HepG2 (cell line): ENCODE measurements at regions not wholly inside any gene's neighbourhood (a gene's known extent, or its start where the extent isn't known, plus 50 kb on each side); places are given as distances from the start of the nearest gene placed in this dataset.
A peak's percentile ranks its signal among the peaks of the same experiment; 100 is the strongest.

Experiments
- ATAC-seq: fragments of 200-7000 bp; cut with Tn5 transposase; 3 replicates; pipeline ENCODE4 v1.9.1; 2020; ENCODE audit warnings: mild to moderate bottlenecking, moderate library complexity
- BruUV-seq: library from RNA; stranded (reverse); fragments of 400-500 nt; replicated peaks from 2 replicates; lab custom pipeline; 2021; lab: Mats Ljungman, UMichigan
- CTCF ChIA-PET: fragments of 300-600 bp; formaldehyde crosslinking; extraction: SDS; loops from one replicate; lab custom pipeline; 2021; ENCODE audit warnings: low total read pairs, inconsistent platforms, low intra/inter-chr PET ratio; lab: Yijun Ruan, JAX
- POLR2A ChIA-PET: fragments of 350-600 bp; sonication (Branson Sonifier 250); formaldehyde crosslinking; loops from one replicate; lab custom pipeline; 2020; ENCODE audit warnings: antibody characterized with exemption, inconsistent platforms; lab: Yijun Ruan, JAX
- DNase-seq: peaks from one replicate; pipeline ENCODE4 v3.0.0-alpha.2; 2015; ENCODE audit warnings: low spot score
- FAIRE-seq: peaks from 3 replicates; lab custom pipeline; 2011; peaks lifted over from hg19 to GRCh38; lab: Jason Lieb, UNC
- H2AFZ ChIP-seq: one replicate; pipeline ENCODE4 v1.6.1; 2011; ENCODE audit warnings: low read length, inconsistent platforms
- H3K27ac ChIP-seq: fragments of 300-600 bp; 3 replicates; pipeline ENCODE4 v1.8.0; 2011; ENCODE audit warnings: mixed run types, mild to moderate bottlenecking, mixed read lengths, low read length, inconsistent platforms; ENCODE audit not compliant: insufficient read depth; ENCODE audit errors: extremely low read length
- H3K27me3 ChIP-seq, 2 experiments: fragments of 200-600 bp in 1 of 2; 2 replicates in 1 of 2; 3 replicates in 1 of 2; pipeline versions ENCODE4 v1.6.0 to v1.8.0; 2011; ENCODE audit warnings: low read length in 2 of 2, mild to moderate bottlenecking in 2 of 2, moderate library complexity in 2 of 2, inconsistent platforms in 1 of 2; ENCODE audit not compliant: insufficient read depth in 2 of 2, control insufficient read depth in 1 of 2
- H3K36me3 ChIP-seq, 2 experiments: fragments of 200-600 bp in 1 of 2; replicated peaks in 1 of 2; 2 replicates in 1 of 2; 3 replicates in 1 of 2; pipeline versions ENCODE4 v1.5.1 to v1.8.0; 2011; ENCODE audit warnings: low read length in 2 of 2, inconsistent platforms in 1 of 2; ENCODE audit not compliant: insufficient read depth in 2 of 2, control insufficient read depth in 1 of 2
- H3K4me1 ChIP-seq: 2 replicates; pipeline ENCODE4 v1.5.1; 2012; ENCODE audit warnings: low read length, inconsistent platforms; ENCODE audit not compliant: insufficient read depth
- H3K4me2 ChIP-seq: 2 replicates; pipeline ENCODE4 v1.6.0; 2011; ENCODE audit warnings: low read depth, low read length, inconsistent platforms
- H3K4me3 ChIP-seq, 3 experiments: fragments of 200-600 bp in 1 of 3; sonication (generic), shearing (Covaris generic) in 1 of 3; replicated peaks in 1 of 3; 2 replicates each; pipeline ENCODE4 v1.5.1; 2011 to 2016; ENCODE audit warnings: low read length in 3 of 3, inconsistent platforms in 2 of 3, low read depth in 2 of 3, mild to moderate bottlenecking in 2 of 3, control low read depth in 1 of 3, mixed read lengths in 1 of 3; ENCODE audit not compliant: insufficient read depth in 1 of 3
- H3K79me2 ChIP-seq: one replicate; pipeline ENCODE4 v1.6.1; 2011; ENCODE audit warnings: low read length, inconsistent platforms; ENCODE audit not compliant: insufficient read depth
- H3K9ac ChIP-seq: 2 replicates; pipeline ENCODE4 v1.6.0; 2011; ENCODE audit warnings: mild to moderate bottlenecking, low read depth, low read length, inconsistent platforms; ENCODE audit not compliant: insufficient read depth
- H3K9me3 ChIP-seq: 2 replicates; pipeline ENCODE4 v1.5.1; 2012; ENCODE audit warnings: mild to moderate bottlenecking, low read length
- H4K20me1 ChIP-seq: 2 replicates; pipeline ENCODE4 v1.6.0; 2011; ENCODE audit warnings: inconsistent platforms, mild to moderate bottlenecking, low read length, moderate library complexity; ENCODE audit not compliant: insufficient read depth
- ESRRA ChIP-seq: sonication (generic); formaldehyde crosslinking; IDR thresholded peaks from 2 replicates; pipeline ENCODE4 v1.5.1; 2020; ENCODE audit warnings: mild to moderate bottlenecking, low read depth, missing genetic modification reagents
- ETV6 ChIP-seq: sonication (generic); formaldehyde crosslinking; conservative IDR thresholded peaks from 2 replicates; pipeline ENCODE4 v1.4.0; 2020; ENCODE audit warnings: missing genetic modification reagents
- FLYWCH1 ChIP-seq: sonication (generic); formaldehyde crosslinking; IDR thresholded peaks from 2 replicates; pipeline ENCODE4 v1.8.1; 2023; ENCODE audit warnings: mild to moderate bottlenecking, missing genetic modification reagents
- FOXM1 ChIP-seq: sonication (generic); formaldehyde crosslinking; IDR thresholded peaks from 2 replicates; pipeline ENCODE4 v1.5.0; 2020; ENCODE audit warnings: missing genetic modification reagents
- HNRNPH1 ChIP-seq: fragments of 200-400 bp; formaldehyde crosslinking; optimal IDR thresholded peaks from 2 replicates; pipeline ENCODE3; 2017; ENCODE audit warnings: mild to moderate bottlenecking, low read depth, low read length
- JUN ChIP-seq: sonication (generic); formaldehyde crosslinking; IDR thresholded peaks from 2 replicates; pipeline ENCODE4 v1.4.0; 2020; ENCODE audit warnings: mild to moderate bottlenecking, missing genetic modification reagents
- MEIS2 ChIP-seq: sonication (generic); formaldehyde crosslinking; IDR thresholded peaks from 2 replicates; pipeline ENCODE4 v1.9.0; 2021; ENCODE audit warnings: mild to moderate bottlenecking, missing genetic modification reagents
- NBN ChIP-seq: fragments of 450-650 bp; conservative IDR thresholded peaks from 2 replicates; pipeline ENCODE4 v1.6.1; 2017
- NCOA1 ChIP-seq: sonication (generic); formaldehyde crosslinking; IDR thresholded peaks from 2 replicates; pipeline ENCODE4 v1.9.0; 2021; ENCODE audit warnings: missing genetic modification reagents
- PAWR ChIP-seq: sonication (generic); formaldehyde crosslinking; IDR thresholded peaks from 2 replicates; pipeline ENCODE4 v1.4.0; 2020; ENCODE audit warnings: missing genetic modification reagents, mild to moderate bottlenecking, borderline replicate concordance
- PCBP1 ChIP-seq: fragments of 200-400 bp; formaldehyde crosslinking; IDR thresholded peaks from 2 replicates; pipeline ENCODE4 v1.6.1; 2017; ENCODE audit warnings: mild to moderate bottlenecking, low read depth, low read length, borderline replicate concordance
- PHF20 ChIP-seq: sonication (generic); formaldehyde crosslinking; IDR thresholded peaks from 2 replicates; pipeline ENCODE4 v1.5.0; 2020; ENCODE audit warnings: mild to moderate bottlenecking, missing genetic modification reagents
- SIX4 ChIP-seq: sonication (generic); formaldehyde crosslinking; IDR thresholded peaks from 2 replicates; pipeline ENCODE4 v1.4.0; 2020; ENCODE audit warnings: missing genetic modification reagents
- SMARCC2 ChIP-seq: fragments of 450-650 bp; IDR thresholded peaks from 2 replicates; pipeline ENCODE4 v1.6.1; 2017; ENCODE audit warnings: antibody characterized with exemption, mild to moderate bottlenecking
- SOX5 ChIP-seq: IDR thresholded peaks from 2 replicates; pipeline ENCODE4 v1.6.1; 2016; ENCODE audit warnings: borderline replicate concordance
- SP2 ChIP-seq: sonication (generic); formaldehyde crosslinking; IDR thresholded peaks from 2 replicates; pipeline ENCODE4 v1.5.1; 2020; ENCODE audit warnings: mild to moderate bottlenecking, missing genetic modification reagents
- XBP1 ChIP-seq: sonication (generic); formaldehyde crosslinking; IDR thresholded peaks from 2 replicates; pipeline ENCODE4 v1.5.0; 2020; ENCODE audit warnings: missing genetic modification reagents
- ZC3H13 ChIP-seq: sonication (generic); formaldehyde crosslinking; IDR thresholded peaks from 2 replicates; pipeline ENCODE4 v1.8.1; 2023; ENCODE audit warnings: mild to moderate bottlenecking, missing genetic modification reagents, moderate library complexity
- ZNF274 ChIP-seq: sonication (generic); formaldehyde crosslinking; IDR thresholded peaks from 2 replicates; pipeline ENCODE4 v1.5.1; 2020; ENCODE audit warnings: mild to moderate bottlenecking, missing genetic modification reagents
- ZZZ3 ChIP-seq: sonication (generic); formaldehyde crosslinking; IDR thresholded peaks from 2 replicates; pipeline ENCODE4 v1.4.0; 2020; ENCODE audit warnings: missing genetic modification reagents, mild to moderate bottlenecking, borderline replicate concordance
- WGBS: methylation state at CpG from one replicate; pipeline ENCODE4 v1.1.6; 2017; ENCODE audit warnings: low lambda C conversion rate; 5-methylcytosine and 5-hydroxymethylcytosine counted together
- in situ Hi-C: cut with HindIII; loops from 2 replicates; pipeline ENCODE4 v1.10.0; 2017; ENCODE audit warnings: low pct_unique_long_range_greater_than_20kb; ENCODE audit not compliant: extremely low pct_ligation_motif_present
- intact Hi-C: fragments of 100-400 bp; cut with micrococcal nuclease; formaldehyde crosslinking; loops from one replicate; pipeline ENCODE4 v1.10.0; 2022; ENCODE audit not compliant: unreplicated experiment
- TF ChIP-seq, protein P1 (sequence below), 2 experiments: sonication (generic) in 1 of 2; formaldehyde crosslinking in 1 of 2; IDR thresholded peaks; 2 replicates each; pipeline versions ENCODE4 v1.5.1 to v1.6.1; 2011 to 2020; ENCODE audit warnings: borderline replicate concordance in 1 of 2, low read depth in 1 of 2, low read length in 1 of 2, mild to moderate bottlenecking in 1 of 2, missing genetic modification reagents in 1 of 2, moderate library complexity in 1 of 2
- TF ChIP-seq, protein P2 (sequence below): sonication (generic); formaldehyde crosslinking; IDR thresholded peaks from 2 replicates; pipeline ENCODE4 v1.5.0; 2020; ENCODE audit warnings: missing genetic modification reagents

DNA sequence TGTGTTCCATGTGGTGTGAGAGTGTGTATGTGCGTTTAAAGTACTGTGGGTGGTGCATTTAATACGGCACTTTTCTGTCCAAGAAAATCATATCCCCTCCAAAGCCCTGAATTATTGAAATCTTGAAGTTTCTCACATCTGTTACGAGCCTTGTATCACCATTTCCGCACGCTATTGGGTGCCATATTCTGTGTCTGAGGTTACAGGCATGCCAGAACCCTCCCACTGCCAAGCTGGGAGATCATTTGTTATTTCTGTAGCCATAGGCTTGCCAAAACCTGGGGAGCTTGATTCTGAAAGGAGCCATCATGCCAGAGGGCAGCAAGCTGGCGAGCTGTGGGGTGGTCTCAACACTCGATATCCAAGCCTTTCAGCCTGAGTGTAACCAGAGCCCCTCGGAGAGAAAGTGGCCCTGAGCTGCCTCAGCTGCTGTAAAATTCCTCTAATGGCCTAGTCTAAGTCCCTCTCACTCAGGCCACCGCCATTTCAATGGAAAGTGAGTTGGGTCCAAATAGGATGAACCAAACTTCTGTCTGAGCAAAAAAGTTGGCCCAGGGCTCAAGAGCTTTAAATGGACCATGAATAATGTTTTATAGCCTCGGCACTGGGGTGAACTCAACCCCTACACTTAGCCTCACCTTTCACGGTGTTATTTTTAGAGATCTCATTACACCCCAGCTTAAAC lies 298.4 kb upstream of the DUSP10 start (continued):
- no peak for TF ChIP-seq PCBP1
- no peak for TF ChIP-seq ZC3H13 (CRISPR knock-in tag)
- no peak for TF ChIP-seq JUN
- TF ChIP-seq ETV6 (CRISPR knock-in tag): no peak

DNA sequence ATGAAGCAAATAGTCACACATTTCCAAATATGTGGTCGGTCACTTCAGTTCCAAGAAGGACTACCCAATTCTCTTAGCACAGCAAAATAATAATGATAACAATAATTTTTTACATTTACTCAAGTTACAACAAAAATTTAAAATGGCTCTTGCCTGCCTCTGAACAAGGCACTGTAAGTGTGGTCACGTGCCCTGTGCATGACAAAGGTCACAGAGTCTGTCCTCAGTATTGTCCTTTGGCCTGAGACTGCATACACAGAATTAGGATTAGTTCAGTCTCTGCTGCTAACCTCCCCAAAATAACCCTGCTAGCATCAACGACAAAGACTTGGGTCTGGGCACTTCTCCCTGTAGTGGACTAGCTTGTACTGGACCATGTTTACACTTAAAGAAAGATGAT lies 297.1 kb upstream of the DUSP10 start:
- ATAC-seq (peak; percentile 59), DNase-seq (no peak), FAIRE-seq (no peak)
- CTCF ChIA-PET: no interaction called here
- intact Hi-C loops (no loop called here), in situ Hi-C loops (no loop called here)
- Histone ChIP-seq H3K27me3 (no peaks in the 10 kb centered on the region), H3K9me3 (no peaks in the 10 kb centered on the region), H3K4me1 (no peaks in the 10 kb centered on the region), H4K20me1 (no peaks in the 10 kb centered on the region), H3K79me2 (no peaks in the 10 kb centered on the region), H3K27ac (no peak overlapping the region), H3K4me2 (no peak overlapping the region), H3K4me3 (no peak overlapping the region), H3K36me3 (no peaks in the 10 kb centered on the region), H3K9ac (no peak overlapping the region), H2AFZ (no peak overlapping the region)
- 7% methylated on average over 3 of the region's 3 CpGs for WGBS
- BruUV-seq: no TSS peak
- POLR2A ChIA-PET: no interaction called here
- TF ChIP-seq JUN (no peak), ZNF274 (CRISPR knock-in tag) (no peak), SOX5 (CRISPR knock-in tag) (0 out of 2 replicates have a peak, but pooled peaks have one; percentile 11), SMARCC2 (no peak), HNRNPH1 (no peak), MEIS2 (CRISPR knock-in tag) (no peak), SP2 (CRISPR knock-in tag) (no peak), ESRRA (CRISPR knock-in tag) (0 out of 2 replicates have a peak, but pooled peaks have one; percentile 34), SIX4 (CRISPR knock-in tag) (no peak), NCOA1 (CRISPR knock-in tag) (no peak), XBP1 (CRISPR knock-in tag) (no peak), PHF20 (CRISPR knock-in tag) (no peak), FLYWCH1 (CRISPR knock-in tag) (no peak), FOXM1 (CRISPR knock-in tag) (no peak), NBN (no peak), ZZZ3 (CRISPR knock-in tag) (no peak), PAWR (CRISPR knock-in tag) (no peak)
- TF ChIP-seq, protein P1, sequence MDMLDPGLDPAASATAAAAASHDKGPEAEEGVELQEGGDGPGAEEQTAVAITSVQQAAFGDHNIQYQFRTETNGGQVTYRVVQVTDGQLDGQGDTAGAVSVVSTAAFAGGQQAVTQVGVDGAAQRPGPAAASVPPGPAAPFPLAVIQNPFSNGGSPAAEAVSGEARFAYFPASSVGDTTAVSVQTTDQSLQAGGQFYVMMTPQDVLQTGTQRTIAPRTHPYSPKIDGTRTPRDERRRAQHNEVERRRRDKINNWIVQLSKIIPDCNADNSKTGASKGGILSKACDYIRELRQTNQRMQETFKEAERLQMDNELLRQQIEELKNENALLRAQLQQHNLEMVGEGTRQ (IDR thresholded peaks at IDR 0.05; ENCODE audit: low read depth, low read length): peak; percentile 46
- TF ChIP-seq, protein P1 (CRISPR knock-in tag; IDR thresholded peaks at IDR 0.05; ENCODE audit: borderline replicate concordance): peak; percentile 66; the same call in 1 of the 2 replicates
- TF ChIP-seq, protein P2, sequence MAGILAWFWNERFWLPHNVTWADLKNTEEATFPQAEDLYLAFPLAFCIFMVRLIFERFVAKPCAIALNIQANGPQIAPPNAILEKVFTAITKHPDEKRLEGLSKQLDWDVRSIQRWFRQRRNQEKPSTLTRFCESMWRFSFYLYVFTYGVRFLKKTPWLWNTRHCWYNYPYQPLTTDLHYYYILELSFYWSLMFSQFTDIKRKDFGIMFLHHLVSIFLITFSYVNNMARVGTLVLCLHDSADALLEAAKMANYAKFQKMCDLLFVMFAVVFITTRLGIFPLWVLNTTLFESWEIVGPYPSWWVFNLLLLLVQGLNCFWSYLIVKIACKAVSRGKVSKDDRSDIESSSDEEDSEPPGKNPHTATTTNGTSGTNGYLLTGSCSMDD (CRISPR knock-in tag): no peak
